Choroid plexus epithelial cell (primary cell): ENCODE measurements at regions not wholly inside any gene's neighbourhood (a gene's known extent, or its start where the extent isn't known, plus 50 kb on each side); places are given as distances from the start of the nearest gene placed in this dataset.

ENCODE experiments used
- DNase-seq: peaks from one replicate; pipeline ENCODE4 v3.0.0-alpha.2; 2010; ENCODE audit warnings: low read depth
- H3K4me3 ChIP-seq: 2 replicates; pipeline ENCODE4 v1.5.1; 2011; ENCODE audit warnings: low read depth, mild to moderate bottlenecking, control low read depth, low read length, moderate library complexity
- CTCF ChIP-seq: conservative IDR thresholded peaks from 2 replicates; pipeline ENCODE4 v1.5.1; 2011; ENCODE audit warnings: low read depth, mild to moderate bottlenecking, control low read depth, inconsistent platforms, low read length, moderate library complexity

DNA sequence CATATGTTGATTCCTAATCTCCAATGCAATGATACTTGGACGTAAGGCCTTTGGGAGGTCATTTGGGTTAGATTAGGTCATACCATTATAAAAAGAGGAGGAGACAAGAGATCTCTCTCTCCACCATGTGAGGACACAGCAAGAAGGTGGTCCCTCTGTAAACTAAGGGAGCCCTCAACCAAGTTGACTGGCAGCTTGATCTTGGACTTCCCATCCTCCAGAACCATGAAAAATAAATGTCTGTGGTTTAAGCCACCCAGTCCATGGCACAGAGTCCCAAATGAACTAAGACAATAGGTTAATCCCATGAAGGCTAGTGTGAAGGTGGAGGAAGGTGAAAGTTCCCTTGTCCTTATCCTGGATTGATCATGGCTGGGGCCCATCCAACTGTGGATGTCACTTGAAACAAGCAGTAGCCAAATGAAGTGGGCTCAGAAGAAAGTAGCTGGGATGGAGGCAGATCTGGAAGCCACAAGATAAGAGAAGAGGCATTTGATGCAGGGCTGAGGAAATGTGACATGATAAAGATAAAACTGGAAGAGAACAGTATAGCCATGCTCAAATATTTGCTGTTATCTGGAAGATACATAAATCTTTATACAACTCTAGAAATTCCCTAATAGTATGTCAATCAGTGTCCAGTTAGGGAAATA, 99.9 kb downstream of the BANF2 start:
- DNase-seq: no peak
- H3K4me3 ChIP-seq: no peak overlapping the region
- no peak for TF ChIP-seq CTCF

GRCh38 chr20:17798601-17799000, 98.8 kb downstream of the BANF2 start:
- no peak for DNase-seq
- no peak for TF ChIP-seq CTCF

DNA sequence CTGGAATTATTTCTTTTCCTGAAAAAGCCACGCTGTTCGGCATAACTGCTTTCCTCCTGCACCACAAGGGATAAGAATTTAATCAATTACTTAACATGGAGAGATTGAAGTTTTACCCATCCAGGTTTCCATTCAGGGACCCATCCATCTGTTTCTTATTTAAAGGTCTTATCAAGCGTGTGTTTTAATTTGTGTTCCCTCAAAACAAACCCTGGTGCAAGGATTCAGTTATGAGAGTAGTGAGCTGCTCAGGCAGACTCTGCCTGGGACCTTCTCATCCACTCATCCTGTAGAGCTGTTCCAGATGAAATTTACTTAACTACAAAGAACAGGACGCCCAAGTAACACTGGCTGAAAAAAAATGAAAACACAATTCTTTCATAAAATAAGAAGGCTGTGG, 97.8 kb downstream of the BANF2 start:
- no peak for TF ChIP-seq CTCF
- DNase-seq: no peak
- no peak overlapping the region for H3K4me3 ChIP-seq

More at GRCh38 chr20:17798601-17799000, 98.8 kb downstream of the BANF2 start:
- no peak overlapping the region for H3K4me3 ChIP-seq

DNA sequence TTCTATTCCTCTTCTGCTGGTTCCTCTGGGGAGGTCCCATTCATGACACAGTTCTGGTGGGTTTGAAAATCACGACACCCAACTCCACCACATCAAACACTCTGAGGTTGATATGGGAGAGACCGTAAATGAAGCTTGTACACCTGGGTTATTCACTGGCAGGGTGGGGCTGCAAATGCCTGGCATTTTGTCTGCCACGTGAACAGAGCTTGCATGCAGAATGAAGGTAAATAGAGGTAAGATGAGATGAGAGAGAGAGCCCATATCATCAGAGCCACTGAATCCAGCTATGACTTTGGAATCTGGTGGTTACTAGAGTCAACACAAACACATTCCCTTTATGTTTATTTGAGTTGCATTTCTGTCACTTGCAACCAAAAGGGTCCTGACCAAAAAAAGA, 97.4 kb downstream of the BANF2 start:
- DNase-seq: no peak
- TF ChIP-seq CTCF: no peak
- H3K4me3 ChIP-seq: no peak overlapping the region

DNA sequence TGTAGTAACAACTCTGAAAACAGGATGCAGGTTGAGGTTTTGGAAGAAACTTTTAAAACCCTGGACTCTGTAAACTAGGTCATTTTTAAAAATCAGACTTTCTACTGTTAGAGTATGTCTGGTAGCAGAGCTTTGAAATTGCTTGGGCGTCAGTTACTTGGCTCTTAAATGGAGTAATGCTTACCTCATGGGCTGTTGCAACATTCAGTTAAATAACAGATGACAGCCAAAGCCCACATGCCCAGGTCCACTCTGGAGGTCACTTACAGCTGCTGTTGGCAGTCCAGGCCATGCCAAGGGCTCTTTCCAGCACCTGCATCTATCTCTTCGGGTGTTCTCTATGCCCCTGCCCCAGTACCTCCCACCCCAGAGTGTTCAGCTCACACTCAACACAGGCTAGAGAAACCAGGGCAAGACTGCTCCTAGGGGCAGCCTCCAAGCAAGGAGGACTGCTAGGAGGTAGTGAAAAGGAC, 96.4 kb downstream of the BANF2 start:
- no peak overlapping the region for H3K4me3 ChIP-seq
- peak; percentile 72 for DNase-seq
- no peak for TF ChIP-seq CTCF

DNA sequence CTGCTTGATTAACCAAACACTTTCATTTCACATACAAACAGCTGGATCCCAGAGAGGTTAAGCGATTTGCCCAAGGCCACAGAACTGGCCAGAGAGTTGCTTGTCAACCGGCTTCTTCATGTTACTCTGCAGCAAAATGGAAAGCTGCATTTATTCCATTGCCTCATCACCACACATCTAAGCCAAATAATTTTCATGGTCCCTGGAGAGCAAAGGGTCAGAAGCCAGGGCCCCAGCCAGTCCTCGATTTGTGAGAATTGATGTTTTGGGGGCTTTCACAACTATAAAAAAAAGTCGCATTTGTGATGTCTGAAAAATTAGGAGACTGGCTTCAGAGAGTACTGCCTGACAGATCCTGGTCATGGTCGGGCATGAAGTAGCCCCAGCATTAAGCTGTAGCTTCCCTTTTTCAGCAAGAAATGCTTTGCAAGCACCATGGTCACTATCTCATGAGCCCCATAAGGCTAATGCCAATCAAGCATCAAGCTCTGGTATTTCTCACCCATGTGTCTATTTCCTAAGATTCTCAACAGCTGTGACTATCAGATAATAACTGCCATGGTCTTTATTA, 95.8 kb downstream of the BANF2 start:
- TF ChIP-seq CTCF: no peak
- H3K4me3 ChIP-seq: no peak overlapping the region
- DNase-seq: no peak

GRCh38 chr20:17795003-17795402, 95.2 kb downstream of the BANF2 start:
- no peak overlapping the region for H3K4me3 ChIP-seq
- no peak for TF ChIP-seq CTCF
- no peak for DNase-seq
